GM19035 (cell line): ENCODE measurements at regions not wholly inside any gene's neighbourhood (a gene's known extent, or its start where the extent isn't known, plus 50 kb on each side); places are given as distances from the start of the nearest gene placed in this dataset.

Experiments
- ATAC-seq: cut with Tn5 transposase; IDR thresholded peaks from one replicate; pipeline ENCODE4 v1.9.1; 2021; ENCODE audit not compliant: unreplicated experiment

DNA sequence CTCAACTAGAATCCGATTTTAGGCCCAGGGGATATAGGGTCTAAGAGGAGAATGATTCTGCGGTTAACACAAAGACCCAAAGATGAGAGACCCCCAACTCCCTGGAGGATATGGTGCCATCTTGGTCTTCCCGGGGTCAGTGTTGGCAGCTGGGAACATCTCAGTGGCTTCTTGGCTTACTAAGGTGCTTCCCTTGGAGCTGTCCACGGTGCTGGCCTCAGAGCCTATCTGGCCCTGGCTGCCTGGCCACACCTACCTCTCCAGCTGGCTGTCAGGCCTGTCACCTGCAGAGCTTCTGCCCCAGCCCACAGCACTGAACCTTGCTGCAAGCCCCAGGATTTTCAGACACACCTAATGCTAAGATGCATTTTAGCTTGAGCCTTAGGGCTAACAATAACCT is 70.7 kb upstream of the THY1 start:
- no peak for ATAC-seq

DNA sequence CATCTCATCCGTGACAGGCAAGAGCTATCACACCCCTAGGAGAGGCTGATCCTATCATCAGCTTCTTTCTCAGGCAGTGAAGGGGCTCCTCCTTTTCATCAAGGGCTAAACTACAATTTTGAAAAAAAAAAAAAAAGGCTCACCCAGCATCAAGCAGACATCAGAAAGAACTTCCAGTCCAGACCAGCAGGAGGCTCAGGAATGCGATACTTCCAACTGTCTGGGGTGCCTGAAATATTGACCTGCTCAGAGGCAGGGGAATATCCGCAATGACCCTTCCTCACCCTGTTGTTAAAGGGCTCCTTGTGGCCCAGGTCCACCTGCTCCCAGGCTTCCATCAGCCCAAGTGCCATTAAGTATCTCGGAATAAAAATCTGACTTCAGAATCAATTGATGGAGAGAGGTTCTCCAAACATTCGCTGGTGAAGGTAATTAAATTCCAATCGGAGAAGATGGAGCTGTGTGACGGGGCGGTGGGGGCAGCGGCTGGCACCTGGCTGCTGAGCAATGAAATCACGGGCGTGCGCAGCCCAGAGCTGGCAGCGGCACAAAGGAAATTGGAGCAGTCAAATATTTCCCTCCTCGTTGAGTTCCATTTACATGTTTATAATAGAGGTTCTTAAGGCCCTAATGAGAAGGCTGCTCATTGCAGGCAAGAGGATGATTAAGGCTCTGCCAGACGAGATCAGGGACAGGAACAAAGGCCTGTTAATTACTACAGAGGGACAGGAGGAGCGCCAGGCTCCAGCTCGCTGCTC is 69.0 kb upstream of the THY1 start:
- ATAC-seq = no peak

GRCh38 chr11:119490253-119491006 is 67.5 kb upstream of the THY1 start:
- no peak for ATAC-seq

DNA sequence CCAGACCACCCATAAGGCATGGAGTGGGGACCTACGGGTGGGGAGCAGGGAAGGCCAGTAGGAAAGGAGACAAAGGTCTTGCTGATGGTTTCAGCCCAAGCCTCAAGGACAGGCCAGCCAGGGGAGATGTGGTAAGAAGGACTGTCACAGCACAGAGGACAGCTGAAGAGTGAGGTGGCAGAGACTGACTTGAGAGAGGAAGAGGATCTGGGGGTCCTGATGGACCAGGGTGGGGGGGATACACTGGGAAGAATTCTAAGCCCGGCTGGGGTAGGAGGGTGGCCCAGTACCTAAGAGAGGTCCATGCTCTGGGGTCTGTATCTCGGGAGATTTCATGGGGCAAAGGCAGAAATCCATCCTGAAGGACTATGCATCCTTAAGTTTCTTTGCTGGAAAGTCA is 66.1 kb upstream of the THY1 start:
- ATAC-seq = no peak

- no peak for ATAC-seq
Measured at GRCh38 chr11:119488256-119488995, 65.5 kb upstream of the THY1 start.

GRCh38 chr11:119486691-119487259 is 63.8 kb upstream of the THY1 start:
- ATAC-seq = no peak

GRCh38 chr11:119486016-119486415 is 63.0 kb upstream of the THY1 start:
- ATAC-seq = no peak

- ATAC-seq = no peak
Measured at GRCh38 chr11:119484741-119485605, 62.0 kb upstream of the THY1 start.

GRCh38 chr11:119483881-119484371 is 61.0 kb upstream of the THY1 start:
- ATAC-seq = no peak

DNA sequence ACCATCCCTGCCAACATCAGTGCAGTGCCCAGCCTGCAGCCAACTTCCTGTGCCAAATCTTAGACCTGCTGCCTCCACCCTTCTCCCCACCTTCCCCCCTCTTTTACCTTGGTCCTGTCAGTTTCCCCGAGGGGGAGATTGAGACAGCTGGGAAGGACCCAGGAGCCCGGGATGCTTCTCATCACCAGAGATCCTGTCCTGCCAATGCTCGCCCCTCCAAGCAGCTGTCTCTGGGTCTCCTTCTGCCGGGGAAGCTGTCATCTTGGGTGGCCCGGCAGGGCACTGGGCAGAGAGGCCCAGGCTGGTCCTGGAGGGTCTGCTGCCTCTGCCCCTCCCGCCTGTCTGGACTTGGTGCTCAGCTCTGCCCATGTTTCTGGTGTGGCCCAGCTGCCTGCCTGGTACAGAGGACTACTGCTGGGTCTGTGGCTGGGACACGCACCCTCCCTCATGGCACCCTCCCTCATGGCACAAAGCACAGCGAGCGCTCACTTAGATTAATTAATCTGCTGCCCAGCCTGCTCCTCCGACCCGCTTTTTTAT is 60.4 kb upstream of the THY1 start:
- ATAC-seq = no peak

- no peak for ATAC-seq
Measured at GRCh38 chr11:119482521-119483011, 59.6 kb upstream of the THY1 start.

GRCh38 chr11:119481667-119482400 is 58.9 kb upstream of the THY1 start:
- ATAC-seq = peak; percentile 11

- ATAC-seq = peak; percentile 52
Measured at GRCh38 chr11:119481021-119481666, 58.2 kb upstream of the THY1 start.

DNA sequence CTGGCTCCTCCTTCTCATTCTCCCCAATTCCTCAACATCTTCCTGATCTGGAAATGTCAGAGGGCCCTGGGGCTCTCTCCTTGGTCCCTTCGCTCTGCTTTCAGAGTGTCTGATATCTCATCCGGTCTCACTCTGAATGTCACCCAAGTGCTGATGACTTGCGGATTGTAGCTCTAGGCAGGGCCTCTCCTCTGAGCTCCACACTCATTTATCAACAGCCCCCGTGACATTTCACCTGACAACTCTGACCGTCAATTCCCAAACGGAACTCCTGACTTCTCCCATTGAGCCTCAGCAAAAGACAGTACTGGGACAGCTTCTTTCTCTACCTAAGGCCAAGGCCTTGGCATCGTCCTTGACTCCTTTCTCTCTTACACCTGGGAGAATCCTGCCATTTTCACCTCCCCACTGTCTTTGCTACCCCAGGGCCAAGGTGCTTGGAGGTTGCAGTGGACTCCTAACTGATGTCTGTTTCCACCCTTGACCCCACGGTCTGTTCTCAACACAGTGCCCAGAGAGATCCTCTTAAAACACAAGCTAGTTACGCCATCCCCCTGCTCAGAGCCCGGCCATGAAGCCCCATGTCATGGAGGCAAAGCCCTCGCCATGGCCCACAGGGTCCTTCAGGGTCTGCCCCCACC is 57.5 kb upstream of the THY1 start:
- ATAC-seq = no peak

DNA sequence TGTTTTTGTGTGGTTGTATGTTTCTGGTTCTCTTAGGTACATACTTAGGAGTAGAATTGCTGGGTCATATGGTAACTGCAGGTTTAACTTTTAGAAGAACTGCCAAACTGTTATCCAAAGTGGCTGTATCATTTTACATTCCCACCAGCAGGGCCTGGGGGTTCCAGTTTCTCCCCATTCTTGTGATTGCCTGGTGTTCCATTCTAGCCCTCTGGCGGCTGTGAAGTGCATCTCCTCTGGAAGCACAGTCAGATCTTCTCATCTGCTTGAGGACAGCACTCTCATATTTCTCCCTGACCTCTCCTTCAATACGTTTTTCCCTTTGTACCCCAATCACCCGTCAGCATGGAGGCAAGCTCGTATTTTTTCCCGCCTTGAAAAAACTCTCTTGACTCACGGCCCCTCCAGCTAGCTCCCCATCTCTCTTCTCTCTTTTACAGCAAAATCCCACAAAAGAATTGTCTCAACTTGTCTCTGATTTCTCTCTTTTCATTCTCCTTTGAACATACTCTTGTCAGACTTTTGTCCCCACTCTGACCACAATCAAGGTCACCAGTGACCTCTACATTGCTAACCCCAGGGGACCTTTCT is 56.8 kb upstream of the THY1 start:
- ATAC-seq = no peak

GRCh38 chr11:119478711-119479285 is 55.8 kb upstream of the THY1 start:
- no peak for ATAC-seq

DNA sequence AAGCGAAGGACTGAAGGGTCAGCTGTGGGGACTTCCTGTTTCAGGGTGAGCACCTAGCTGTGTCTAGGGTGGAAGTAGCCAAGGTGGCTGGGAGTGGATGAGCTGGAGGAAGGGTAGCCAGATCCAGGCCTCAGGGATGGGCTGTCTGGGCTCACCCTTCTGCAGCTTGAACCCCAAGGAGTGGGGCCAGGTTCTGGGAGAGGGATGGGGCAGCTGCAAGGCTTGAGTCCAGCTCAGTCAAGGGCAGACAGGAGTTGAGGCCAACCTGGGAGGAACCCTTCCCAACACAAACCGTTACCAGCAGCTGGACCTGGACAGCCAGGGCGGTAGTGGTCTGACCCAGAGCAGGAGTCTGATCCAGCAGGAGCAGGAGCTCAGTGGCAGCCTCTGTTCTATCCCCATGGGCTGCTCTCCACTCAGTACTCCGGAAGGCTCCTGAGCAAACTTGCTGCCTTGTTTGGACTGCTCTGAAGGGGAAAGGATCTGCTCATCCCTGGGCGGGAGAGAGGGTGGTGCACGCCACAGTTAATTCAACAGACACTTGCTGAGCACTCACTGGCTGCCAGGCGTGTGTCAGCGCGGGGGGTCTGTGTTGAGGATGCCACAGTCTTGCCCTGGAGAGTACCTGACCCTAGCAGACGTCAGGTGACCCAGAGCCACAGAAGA is 53.8 kb upstream of the THY1 start:
- ATAC-seq = no peak
